Gastroesophageal sphincter (tissue), 3 donors: ENCODE measurements at regions not wholly inside any gene's neighbourhood (a gene's known extent, or its start where the extent isn't known, plus 50 kb on each side); places are given as distances from the start of the nearest gene placed in this dataset.

Experiments
- EP300 ChIP-seq: sonication (generic); formaldehyde crosslinking; IDR thresholded peaks from one replicate; pipeline ENCODE4 v1.6.1; 2017; ENCODE audit warnings: antibody characterized with exemption, mild to moderate bottlenecking
- POLR2A ChIP-seq, 2 donors: fragments of 450-650 bp; IDR thresholded peaks; one replicate each; pipeline ENCODE4 v1.6.1; 2017; ENCODE audit warnings: antibody characterized with exemption in 2 of 2, mild to moderate bottlenecking in 2 of 2, moderate library complexity in 1 of 2
- POLR2AphosphoS5 ChIP-seq: sonication (generic); formaldehyde crosslinking; IDR thresholded peaks from one replicate; pipeline ENCODE4 v1.6.1; 2017; ENCODE audit warnings: antibody characterized with exemption
- TF ChIP-seq, protein P1 (sequence below), 4 experiments: fragments of 200-600 bp in 2 of 4; fragments of 450-650 bp in 2 of 4; sonication (generic) in 1 of 4; IDR thresholded peaks; one replicate each; pipeline ENCODE4 v1.5.1; 2017 to 2019; ENCODE audit warnings: antibody characterized with exemption in 4 of 4, mild to moderate bottlenecking in 2 of 4, moderate library complexity in 2 of 4

DNA sequence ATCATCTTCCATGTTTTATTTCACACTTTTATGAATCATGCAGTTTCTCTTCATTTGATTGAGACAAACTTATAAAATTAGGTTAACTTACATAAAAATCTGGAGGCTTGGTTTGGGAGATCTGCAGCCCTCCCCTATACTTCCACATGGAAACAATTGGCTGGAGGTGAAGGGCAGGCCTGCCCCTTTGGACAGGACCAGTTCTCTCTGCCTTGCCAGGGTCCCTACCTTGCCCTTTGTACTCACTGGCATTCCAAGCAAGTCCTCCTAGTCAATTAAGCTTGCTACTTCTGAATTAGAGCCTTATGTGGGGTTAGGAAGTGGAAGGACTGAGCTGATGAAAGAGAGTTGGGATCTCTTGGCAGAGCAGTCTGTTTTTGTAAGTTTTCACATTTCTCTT is 257.3 kb downstream of the GAS1 start:
- TF ChIP-seq, protein P1, sequence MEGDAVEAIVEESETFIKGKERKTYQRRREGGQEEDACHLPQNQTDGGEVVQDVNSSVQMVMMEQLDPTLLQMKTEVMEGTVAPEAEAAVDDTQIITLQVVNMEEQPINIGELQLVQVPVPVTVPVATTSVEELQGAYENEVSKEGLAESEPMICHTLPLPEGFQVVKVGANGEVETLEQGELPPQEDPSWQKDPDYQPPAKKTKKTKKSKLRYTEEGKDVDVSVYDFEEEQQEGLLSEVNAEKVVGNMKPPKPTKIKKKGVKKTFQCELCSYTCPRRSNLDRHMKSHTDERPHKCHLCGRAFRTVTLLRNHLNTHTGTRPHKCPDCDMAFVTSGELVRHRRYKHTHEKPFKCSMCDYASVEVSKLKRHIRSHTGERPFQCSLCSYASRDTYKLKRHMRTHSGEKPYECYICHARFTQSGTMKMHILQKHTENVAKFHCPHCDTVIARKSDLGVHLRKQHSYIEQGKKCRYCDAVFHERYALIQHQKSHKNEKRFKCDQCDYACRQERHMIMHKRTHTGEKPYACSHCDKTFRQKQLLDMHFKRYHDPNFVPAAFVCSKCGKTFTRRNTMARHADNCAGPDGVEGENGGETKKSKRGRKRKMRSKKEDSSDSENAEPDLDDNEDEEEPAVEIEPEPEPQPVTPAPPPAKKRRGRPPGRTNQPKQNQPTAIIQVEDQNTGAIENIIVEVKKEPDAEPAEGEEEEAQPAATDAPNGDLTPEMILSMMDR (IDR thresholded peaks at IDR 0.05) = no peak
- TF ChIP-seq POLR2A (IDR thresholded peaks at IDR 0.05) (no peak), EP300 (no peak), POLR2AphosphoS5 (no peak)
